MCF 10A (cell line): ENCODE measurements at regions not wholly inside any gene's neighbourhood (a gene's known extent, or its start where the extent isn't known, plus 50 kb on each side); places are given as distances from the start of the nearest gene placed in this dataset.

Source experiments
- BruUV-seq: library from RNA; stranded (reverse); fragments of 400-500 nt; replicated peaks from 2 replicates; lab custom pipeline; 2021; lab: Mats Ljungman, UMichigan
- CTCF ChIA-PET: fragments of 300-600 bp; sonication (Branson Sonifier 250); formaldehyde crosslinking; extraction: SDS; loops from one replicate; lab custom pipeline; 2021; ENCODE audit warnings: antibody characterized with exemption, inconsistent platforms; lab: Yijun Ruan, JAX
- POLR2A ChIA-PET: fragments of 300-600, 350-650 bp; sonication (Branson Sonifier 250); formaldehyde crosslinking; extraction: SDS; loops from one replicate; lab custom pipeline; 2020; ENCODE audit warnings: antibody characterized with exemption, inconsistent platforms; lab: Yijun Ruan, JAX
- DNase-seq: peaks from one replicate; pipeline ENCODE4 v3.0.0-alpha.2; 2018; ENCODE audit not compliant: unreplicated experiment
- H3K27ac Mint-ChIP-seq: one replicate; pipeline ENCODE4 v1.8.0; 2022; ENCODE audit warnings: mild to moderate bottlenecking, low read depth, mixed read lengths; ENCODE audit not compliant: unreplicated experiment
- H3K27me3 Mint-ChIP-seq: one replicate; pipeline ENCODE4 v1.8.0; 2022; ENCODE audit warnings: mixed read lengths; ENCODE audit not compliant: insufficient read depth, unreplicated experiment
- H3K36me3 Mint-ChIP-seq: one replicate; pipeline ENCODE4 v1.8.0; 2022; ENCODE audit warnings: mild to moderate bottlenecking, moderate library complexity, mixed read lengths; ENCODE audit not compliant: insufficient read depth, unreplicated experiment
- H3K4me1 Mint-ChIP-seq: one replicate; pipeline ENCODE4 v1.8.0; 2022; ENCODE audit warnings: mixed read lengths; ENCODE audit not compliant: insufficient read depth, unreplicated experiment
- H3K4me3 Mint-ChIP-seq: one replicate; pipeline ENCODE4 v1.8.0; 2022; ENCODE audit warnings: mild to moderate bottlenecking, moderate library complexity, mixed read lengths; ENCODE audit not compliant: unreplicated experiment
- H3K9me3 Mint-ChIP-seq: one replicate; pipeline ENCODE4 v1.8.0; 2022; ENCODE audit warnings: mixed read lengths; ENCODE audit not compliant: unreplicated experiment
- CTCF ChIP-seq: fragments of 200-600 bp; IDR thresholded peaks from one replicate; pipeline ENCODE4 v1.8.0; 2022; ENCODE audit warnings: antibody characterized with exemption, mild to moderate bottlenecking; ENCODE audit not compliant: unreplicated experiment
- intact Hi-C: fragments of 100-400 bp; cut with micrococcal nuclease; formaldehyde crosslinking; loops from 2 replicates; pipeline ENCODE4 v1.14.1; 2022

GRCh38 chr5:67515762-67516161 is 319.2 kb upstream of the CD180 start:
- intact Hi-C loops = loop anchor here (10.0 kb wide), 1 partner anchor 271 kb away; no protein-coding TSS in a partner anchor
- peaks cover 7% of the 10 kb centered on the region for H3K36me3 Mint-ChIP-seq
- POLR2A ChIA-PET = no interaction called here
- peaks cover 11% of the 10 kb centered on the region for H3K4me1 Mint-ChIP-seq
- H3K9me3 Mint-ChIP-seq = peaks cover 1% of the 10 kb centered on the region
- no peak for DNase-seq
- CTCF ChIA-PET = interaction anchor here (0.6 kb wide), 1 partner anchor 1188 kb away, joined by 3 read pairs; no protein-coding TSS in a partner anchor
- no peaks in the 10 kb centered on the region for H3K27me3 Mint-ChIP-seq
- H3K4me3 Mint-ChIP-seq = no peak overlapping the region
- no peak for TF ChIP-seq CTCF
- no TSS peak for BruUV-seq
- no peak overlapping the region for H3K27ac Mint-ChIP-seq

- Mint-ChIP-seq H3K4me1 (peaks cover 11% of the 10 kb centered on the region), H3K4me3 (no peak overlapping the region), H3K9me3 (peaks cover 6% of the 10 kb centered on the region), H3K27me3 (no peaks in the 10 kb centered on the region), H3K36me3 (peaks cover 7% of the 10 kb centered on the region), H3K27ac (peak overlapping the region; percentile 17)
- TF ChIP-seq CTCF = no peak
- no peak for DNase-seq
- BruUV-seq = no TSS peak
- intact Hi-C loops = loop anchor here (10.0 kb wide), 1 partner anchor 270 kb away; no protein-coding TSS in a partner anchor
- ChIA-PET CTCF (interaction anchor here (0.7 kb wide), 1 partner anchor 266 kb away, joined by 3 read pairs; no protein-coding TSS in a partner anchor), POLR2A (no interaction called here)
Observed at GRCh38 chr5:67515020-67515689, 318.6 kb upstream of the CD180 start.

GRCh38 chr5:67512758-67513157 is 316.2 kb upstream of the CD180 start:
- POLR2A ChIA-PET = interaction anchor here (0.6 kb wide), 2 partner anchors 9 to 21 kb away, joined by 3 read pairs; no protein-coding TSS in a partner anchor
- Mint-ChIP-seq H3K9me3 (peaks cover 6% of the 10 kb centered on the region), H3K4me1 (peaks cover 11% of the 10 kb centered on the region), H3K36me3 (peaks cover 7% of the 10 kb centered on the region), H3K27ac (no peak overlapping the region), H3K27me3 (no peaks in the 10 kb centered on the region), H3K4me3 (no peak overlapping the region)
- no TSS peak for BruUV-seq
- CTCF ChIA-PET = interaction anchor here (0.6 kb wide), 1 partner anchor 80 kb away, joined by 3 read pairs; no protein-coding TSS in a partner anchor
- DNase-seq = no peak
- no peak for TF ChIP-seq CTCF
- intact Hi-C loops = loop anchor here (10.0 kb wide), 1 partner anchor 268 kb away; no protein-coding TSS in a partner anchor

- ChIA-PET CTCF (no interaction called here), POLR2A (interaction anchor here (0.6 kb wide), 1 partner anchor 10 kb away, joined by 3 read pairs; no protein-coding TSS in a partner anchor)
- DNase-seq = no peak
- TF ChIP-seq CTCF = no peak
- no TSS peak for BruUV-seq
- intact Hi-C loops = loop anchor here (10.0 kb wide), 1 partner anchor 267 kb away; no protein-coding TSS in a partner anchor
- Mint-ChIP-seq H3K27ac (no peak overlapping the region), H3K4me1 (peaks cover 9% of the 10 kb centered on the region), H3K9me3 (peaks cover 6% of the 10 kb centered on the region), H3K36me3 (peaks cover 4% of the 10 kb centered on the region), H3K27me3 (no peaks in the 10 kb centered on the region), H3K4me3 (no peak overlapping the region)
Observed at GRCh38 chr5:67511911-67512310, 315.3 kb upstream of the CD180 start.
